Stomach (tissue), 8 donors: ENCODE measurements at regions not wholly inside any gene's neighbourhood (a gene's known extent, or its start where the extent isn't known, plus 50 kb on each side); places are given as distances from the start of the nearest gene placed in this dataset.

Experiments
- DNase-seq, 2 donors: peaks; one replicate each; pipeline versions ENCODE4 v3.0.0 to v3.0.0-alpha.2; 2013 to 2019
- H3K27ac ChIP-seq, 5 donors: fragments of 200-600 bp in 4 of 5; sonication (generic) in 4 of 5; one replicate each; pipeline ENCODE4 v1.5.1; 2013 to 2019; ENCODE audit warnings: mild to moderate bottlenecking in 1 of 5, moderate library complexity in 1 of 5
- H3K27me3 ChIP-seq, 3 donors: fragments of 200-600 bp; sonication (generic); one replicate each; pipeline ENCODE4 v1.5.1; 2017 to 2019; ENCODE audit warnings: mixed run types in 1 of 3
- H3K36me3 ChIP-seq, 4 donors: fragments of 200-600 bp; sonication (generic); 1 replicate in 3 of 4; 2 replicates in 1 of 4; pipeline ENCODE4 v1.5.1; 2016 to 2019
- H3K4me1 ChIP-seq, 4 donors: fragments of 200-600 bp; sonication (generic); one replicate each; pipeline ENCODE4 v1.5.1; 2016 to 2019
- H3K4me3 ChIP-seq, 4 donors: fragments of 200-600 bp; sonication (generic) in 3 of 4; one replicate each; pipeline ENCODE4 v1.5.1; 2016 to 2019; ENCODE audit warnings: mild to moderate bottlenecking in 1 of 4
- H3K9me3 ChIP-seq, 4 donors: fragments of 200-600 bp; sonication (generic); one replicate each; pipeline ENCODE4 v1.5.1; 2016 to 2019
- CTCF ChIP-seq, 7 experiments: fragments of 450-650 bp in 4 of 7; fragments of 200-600 bp in 3 of 7; sonication (generic) in 3 of 7; IDR thresholded peaks; one replicate each; pipeline ENCODE4 v1.5.1; 2016 to 2019; ENCODE audit warnings: antibody characterized with exemption in 7 of 7, control low read depth in 2 of 7, mild to moderate bottlenecking in 1 of 7
- EP300 ChIP-seq: sonication (generic); formaldehyde crosslinking; IDR thresholded peaks from one replicate; pipeline ENCODE4 v1.6.1; 2017; ENCODE audit warnings: antibody characterized with exemption
- POLR2A ChIP-seq, 4 donors: fragments of 450-650 bp; IDR thresholded peaks; one replicate each; pipeline ENCODE4 v1.6.1; 2016; ENCODE audit warnings: antibody characterized with exemption in 4 of 4, control low read depth in 2 of 4, mild to moderate bottlenecking in 1 of 4, moderate library complexity in 1 of 4
- POLR2AphosphoS5 ChIP-seq, 3 donors: sonication (generic); formaldehyde crosslinking; IDR thresholded peaks; one replicate each; pipeline ENCODE4 v1.6.1; 2016; ENCODE audit warnings: antibody characterized with exemption in 3 of 3
- WGBS, 5 donors: extraction: QIAGEN DNeasy Blood & Tissue Kit in 3 of 5; methylation state at CpG; one replicate each; pipeline versions ENCODE4 v1.1.5 to v1.1.7; 2013 to 2018; 5-methylcytosine and 5-hydroxymethylcytosine counted together
- intact Hi-C: fragments of 100-400 bp; cut with DNase I; formaldehyde crosslinking; loops from one replicate; pipeline ENCODE4 v1.15.1; 2023; ENCODE audit warnings: low total_unique reads
- donor health status: healthy with polysubstance abuse.
- donor health status: Bipolar disorder and iron deficiency.
- donor health status: healthy.

GRCh38 chr5:34500236-34500847, 155.8 kb upstream of the RAI14 start:
- intact Hi-C loops, result no loop called here
- Histone ChIP-seq H3K27me3 (no peaks in the 10 kb centered on the region), H3K4me3 (no peak overlapping the region), H3K27ac (peak overlapping the region in 2 of 5 donors; percentile 63 to 70), H3K9me3 (no peaks in the 10 kb centered on the region), H3K4me1 (peaks cover 19 to 57% (median 42%) of the 10 kb centered on the region in 4 donors), H3K36me3 (no peaks in the 10 kb centered on the region)
- TF ChIP-seq POLR2AphosphoS5 (IDR thresholded peaks at IDR 0.05) (no peak), CTCF (IDR thresholded peaks at IDR 0.05) (no peak), EP300 (no peak), POLR2A (IDR thresholded peaks at IDR 0.05) (no peak)
- DNase-seq, result no peak
- WGBS, 5 donors, result 68 to 84% (median 76%) methylated on average over 9 of the region's 9 CpGs

GRCh38 chr5:34501016-34501415, 155.1 kb upstream of the RAI14 start:
- DNase-seq, result no peak
- no peaks in the 10 kb centered on the region for H3K9me3 ChIP-seq
- H3K36me3 ChIP-seq, result no peaks in the 10 kb centered on the region
- TF ChIP-seq POLR2A (IDR thresholded peaks at IDR 0.05), result no peak
- TF ChIP-seq EP300, result no peak
- TF ChIP-seq CTCF (IDR thresholded peaks at IDR 0.05), result no peak
- no peak for TF ChIP-seq POLR2AphosphoS5 (IDR thresholded peaks at IDR 0.05)
- no peaks in the 10 kb centered on the region for H3K27me3 ChIP-seq
- H3K4me3 ChIP-seq, result no peak overlapping the region
- peaks cover 19 to 57% (median 42%) of the 10 kb centered on the region in 4 donors for H3K4me1 ChIP-seq
- WGBS, 5 donors, result 68 to 79% (median 75%) methylated on average over 2 of the region's 2 CpGs
- H3K27ac ChIP-seq, result no peak overlapping the region
- intact Hi-C loops, result no loop called here

DNA sequence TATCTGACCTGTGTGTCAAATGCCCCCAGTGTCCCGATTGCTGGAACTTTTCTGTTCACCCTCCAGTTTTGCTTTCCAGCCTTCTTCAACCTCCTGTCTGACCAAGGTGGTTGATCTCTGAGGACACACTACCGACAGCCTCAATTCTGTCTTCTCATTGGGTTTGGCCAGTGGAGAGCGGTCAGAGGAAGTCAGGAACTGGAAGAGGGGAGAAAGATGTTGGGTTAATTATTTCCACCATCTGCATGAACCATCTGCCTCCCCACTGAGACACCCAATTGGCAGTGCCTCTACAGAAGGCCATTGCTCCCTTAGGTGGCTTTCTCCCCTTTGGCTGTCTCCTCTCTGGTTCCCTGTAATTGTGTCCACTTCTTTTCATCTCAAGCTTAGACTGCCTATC, 154.3 kb upstream of the RAI14 start:
- Histone ChIP-seq H3K4me3 (no peak overlapping the region), H3K4me1 (peaks cover 19 to 54% (median 40%) of the 10 kb centered on the region in 4 donors), H3K27me3 (no peaks in the 10 kb centered on the region), H3K9me3 (no peaks in the 10 kb centered on the region), H3K36me3 (no peaks in the 10 kb centered on the region), H3K27ac (no peak overlapping the region)
- intact Hi-C loops, result no loop called here
- DNase-seq, result no peak
- TF ChIP-seq POLR2A (IDR thresholded peaks at IDR 0.05) (no peak), EP300 (no peak), POLR2AphosphoS5 (IDR thresholded peaks at IDR 0.05) (no peak)
- WGBS, 5 donors, result 78 to 97% (median 95%) methylated on average over 3 of the region's 3 CpGs

GRCh38 chr5:34502581-34502980, 153.5 kb upstream of the RAI14 start:
- WGBS, 5 donors, result 84 to 92% (median 89%) methylated on average over 7 of the region's 7 CpGs
- Histone ChIP-seq H3K9me3 (no peaks in the 10 kb centered on the region), H3K4me3 (no peak overlapping the region), H3K27me3 (no peaks in the 10 kb centered on the region), H3K4me1 (peaks cover 19 to 48% (median 37%) of the 10 kb centered on the region in 4 donors), H3K27ac (peak overlapping the region in 1 of 5 donors; percentile 73), H3K36me3 (no peaks in the 10 kb centered on the region)
- no peak for DNase-seq
- TF ChIP-seq CTCF (IDR thresholded peaks at IDR 0.05) (no peak), POLR2A (IDR thresholded peaks at IDR 0.05) (no peak), POLR2AphosphoS5 (IDR thresholded peaks at IDR 0.05) (no peak), EP300 (no peak)
- intact Hi-C loops, result no loop called here
